HG03196 (cell line): ENCODE measurements at regions not wholly inside any gene's neighbourhood (a gene's known extent, or its start where the extent isn't known, plus 50 kb on each side); places are given as distances from the start of the nearest gene placed in this dataset.
"Not testable (repeated sequence)": the region's sequence is repeated elsewhere in the genome, so short reads cannot be mapped to it uniquely, and the experiment has no call there.

ENCODE experiments used
- ATAC-seq: cut with Tn5 transposase; IDR thresholded peaks from one replicate; pipeline ENCODE4 v1.9.1; 2021; ENCODE audit not compliant: unreplicated experiment

- no peak for ATAC-seq
Measured at GRCh38 chr1:81304187-81304586, 496.5 kb upstream of the ADGRL2 start.

GRCh38 chr1:81299892-81300291 lies 500.8 kb upstream of the ADGRL2 start:
- no peak for ATAC-seq

DNA sequence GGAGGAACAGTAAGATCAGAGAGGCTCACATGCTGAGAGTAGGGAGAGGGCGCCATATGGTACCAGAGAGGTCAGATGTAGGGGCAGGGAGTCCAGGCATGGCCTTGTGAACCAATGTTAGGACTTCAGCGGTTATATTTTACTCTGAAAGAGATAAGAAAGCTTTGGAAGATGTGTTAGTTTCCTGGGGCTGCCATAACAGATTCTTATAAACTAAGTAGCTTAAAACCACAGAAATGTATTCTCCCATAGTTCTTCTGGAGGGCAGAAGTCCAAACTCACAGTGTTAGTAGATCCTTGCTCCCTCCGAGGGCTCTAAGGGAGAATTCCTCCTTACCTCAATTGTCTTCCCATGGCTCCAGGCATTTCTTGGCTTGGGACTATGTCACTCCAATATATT lies 502.5 kb upstream of the ADGRL2 start:
- no peak for ATAC-seq

- ATAC-seq, result no peak
Measured at GRCh38 chr1:81296601-81297000, 504.1 kb upstream of the ADGRL2 start.

- no peak for ATAC-seq
Measured at GRCh38 chr1:81290326-81290725, 510.4 kb upstream of the ADGRL2 start.

DNA sequence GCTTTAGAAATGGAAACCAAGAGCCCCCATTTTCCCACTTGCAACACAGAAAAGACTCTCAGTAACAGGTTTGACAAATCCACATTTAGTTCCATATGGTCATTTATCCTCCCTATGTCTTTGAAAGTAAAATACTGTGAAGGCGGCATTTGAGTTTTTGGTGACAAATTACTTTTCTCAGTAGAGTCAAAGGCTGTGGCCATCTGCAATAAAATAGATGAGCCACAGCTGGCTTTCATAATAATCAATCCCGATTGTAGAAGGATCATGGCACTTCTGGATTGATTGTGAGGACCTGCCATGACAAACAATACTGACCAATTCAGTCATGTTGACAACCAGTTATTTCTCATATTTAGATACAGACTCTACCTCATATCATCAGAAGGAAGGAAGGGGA lies 512.0 kb upstream of the ADGRL2 start:
- no peak for ATAC-seq

GRCh38 chr1:81287411-81288080 lies 513.2 kb upstream of the ADGRL2 start:
- no peak for ATAC-seq

- ATAC-seq, result no peak
Measured at GRCh38 chr1:81270051-81270450, 530.7 kb upstream of the ADGRL2 start.

DNA sequence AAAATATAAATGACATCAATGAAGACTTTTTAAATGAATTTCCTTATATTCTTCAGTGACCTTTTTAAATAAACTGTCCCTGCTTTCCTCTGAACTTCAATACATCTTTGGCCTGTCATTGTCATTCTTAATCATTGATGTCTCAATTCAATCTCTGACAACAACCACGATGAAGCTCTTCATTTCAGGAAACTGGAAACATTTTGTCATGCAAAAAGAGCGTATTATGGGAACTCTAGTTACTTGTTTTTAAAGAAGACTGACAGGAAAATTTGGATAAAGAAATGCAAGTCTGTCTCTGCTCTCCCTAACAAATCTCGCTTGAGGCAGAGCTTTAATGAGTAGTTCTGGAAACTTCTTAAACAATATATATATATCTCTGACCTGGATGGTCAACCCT lies 535.8 kb upstream of the ADGRL2 start:
- no peak for ATAC-seq

DNA sequence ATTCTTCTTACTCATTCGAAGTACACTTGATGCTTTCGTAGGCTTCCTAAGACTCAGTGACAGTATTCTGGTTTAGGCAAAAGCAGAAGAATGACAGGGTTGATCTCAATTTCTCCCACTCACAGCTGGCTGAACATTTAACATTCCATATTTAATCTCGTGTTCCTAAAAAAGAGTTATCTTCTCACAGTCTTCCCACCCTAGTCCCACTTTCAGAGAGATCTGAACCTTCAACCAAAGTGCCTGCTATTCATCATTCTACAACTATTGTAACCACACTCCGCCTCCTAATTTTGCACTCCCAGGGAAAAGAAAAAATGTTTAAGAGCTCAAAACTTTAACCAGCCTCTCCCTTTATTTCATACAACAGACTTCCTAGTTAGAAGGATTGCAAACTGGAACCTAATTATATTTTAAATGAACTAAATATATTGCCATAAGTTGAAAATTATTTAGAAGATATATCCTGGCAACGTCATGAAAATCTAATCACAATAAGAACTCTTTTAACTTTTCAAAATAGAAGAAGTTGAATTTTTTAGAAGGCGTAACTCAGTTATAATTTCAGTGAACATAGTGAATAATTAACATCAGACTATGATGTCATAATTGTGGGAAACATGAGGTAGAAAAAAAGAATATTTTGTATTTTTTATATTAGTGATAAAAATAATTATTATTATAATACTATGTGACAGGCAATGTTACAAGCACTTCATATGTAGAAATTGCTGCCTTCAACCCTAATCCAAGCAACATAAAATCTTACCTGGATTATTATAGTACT lies 540.9 kb upstream of the ADGRL2 start:
- no peak for ATAC-seq

- ATAC-seq, result no peak
Measured at GRCh38 chr1:81254560-81254959, 546.2 kb upstream of the ADGRL2 start.

DNA sequence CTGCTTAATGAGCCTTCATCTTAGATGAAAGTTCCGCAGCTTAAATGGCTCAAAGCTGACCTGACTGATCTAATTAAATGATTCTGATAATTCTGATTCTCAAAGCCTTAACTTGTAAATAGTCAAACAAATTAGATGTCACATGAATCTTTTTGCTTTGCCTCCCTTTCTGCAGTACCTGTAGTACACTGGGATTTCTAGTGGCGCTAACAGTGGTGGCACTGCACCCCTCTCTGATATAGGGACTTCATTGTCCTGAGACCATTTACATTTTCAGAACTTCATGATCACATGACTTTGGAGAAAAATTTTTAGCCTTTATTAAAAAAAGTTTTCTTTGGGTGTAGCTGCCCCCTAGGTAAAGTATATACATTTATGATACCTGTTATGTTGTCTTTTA lies 546.7 kb upstream of the ADGRL2 start:
- no peak for ATAC-seq

- ATAC-seq, result no peak
Measured at GRCh38 chr1:81252471-81253151, 548.1 kb upstream of the ADGRL2 start.

DNA sequence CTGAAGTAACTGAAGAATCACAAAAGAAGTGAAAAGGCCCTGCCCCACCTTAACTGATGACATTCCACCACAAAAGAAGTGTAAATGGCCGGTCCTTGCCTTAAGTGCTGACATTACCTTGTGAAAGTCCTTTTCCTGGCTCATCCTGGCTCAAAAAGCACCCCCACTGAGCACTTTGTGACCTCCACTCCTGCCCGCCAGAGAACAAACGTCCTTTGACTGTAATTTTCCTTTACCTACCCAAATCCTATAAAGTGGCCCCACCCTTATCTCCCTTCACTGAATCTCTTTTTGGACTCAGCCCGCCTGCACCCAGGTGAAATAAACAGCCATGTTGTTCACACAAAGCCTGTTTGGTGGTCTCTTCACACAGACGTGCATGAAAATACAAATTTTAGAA lies 549.9 kb upstream of the ADGRL2 start:
- not testable (repeated sequence) for ATAC-seq

DNA sequence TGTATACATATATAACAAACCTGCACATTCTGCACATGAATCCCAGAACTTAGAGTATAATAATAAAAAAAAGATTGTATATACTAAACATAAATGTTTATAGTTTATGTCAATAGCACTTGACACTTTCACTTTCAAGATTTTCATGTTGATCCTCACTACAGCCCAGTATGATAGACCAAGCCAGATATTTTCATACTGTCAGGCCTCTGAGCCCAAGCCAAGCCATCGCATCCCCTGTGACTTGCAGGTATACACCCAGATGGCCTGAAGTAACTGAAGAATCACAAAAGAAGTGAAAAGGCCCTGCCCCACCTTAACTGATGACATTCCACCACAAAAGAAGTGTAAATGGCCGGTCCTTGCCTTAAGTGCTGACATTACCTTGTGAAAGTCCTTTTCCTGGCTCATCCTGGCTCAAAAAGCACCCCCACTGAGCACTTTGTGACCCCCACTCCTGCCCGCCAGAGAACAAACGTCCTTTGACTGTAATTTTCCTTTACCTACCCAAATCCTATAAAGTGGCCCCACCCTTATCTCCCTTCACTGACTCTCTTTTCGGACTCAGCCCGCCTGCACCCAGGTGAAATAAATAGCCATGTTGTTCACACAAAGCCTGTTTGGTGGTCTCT lies 555.5 kb upstream of the ADGRL2 start:
- ATAC-seq, result not testable (repeated sequence)

DNA sequence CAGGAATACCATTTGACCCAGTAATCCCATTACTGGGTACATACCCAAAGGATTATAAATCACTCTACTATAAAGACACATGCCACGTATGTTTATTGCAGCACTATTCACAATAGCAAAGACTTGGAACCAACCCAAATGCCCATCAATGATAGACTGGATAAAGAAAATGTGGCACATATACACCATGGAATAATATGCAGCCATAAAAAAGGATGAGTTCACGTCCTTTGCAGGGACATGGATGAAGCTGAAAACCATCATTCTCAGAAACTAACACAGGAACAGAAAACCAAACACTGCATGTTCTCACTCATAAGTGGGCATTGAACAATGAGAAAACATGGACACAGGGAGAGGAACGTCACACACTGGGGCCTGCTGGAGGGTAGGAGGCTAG lies 556.1 kb upstream of the ADGRL2 start:
- ATAC-seq, result not testable (repeated sequence)

DNA sequence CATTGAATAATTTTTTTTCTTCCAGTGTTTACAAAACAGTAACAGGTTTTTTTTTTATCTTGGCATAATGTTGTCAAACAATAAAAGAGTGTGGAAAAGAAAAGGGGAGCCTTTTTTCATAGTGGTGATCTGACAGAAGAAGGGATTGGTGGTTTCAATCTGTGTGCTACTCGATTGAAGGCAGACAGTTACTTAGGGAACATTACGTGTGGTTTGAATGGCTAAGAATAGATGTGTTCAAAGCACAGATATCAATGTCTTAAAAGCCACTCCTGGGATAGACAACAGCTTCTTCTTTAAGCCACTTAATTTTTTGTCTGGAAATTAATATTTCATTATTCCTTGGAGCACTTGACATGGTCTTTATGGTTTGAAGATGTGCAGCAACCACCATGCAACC lies 558.6 kb upstream of the ADGRL2 start:
- ATAC-seq, result no peak

GRCh38 chr1:81238129-81238528 lies 562.6 kb upstream of the ADGRL2 start:
- ATAC-seq, result no peak

DNA sequence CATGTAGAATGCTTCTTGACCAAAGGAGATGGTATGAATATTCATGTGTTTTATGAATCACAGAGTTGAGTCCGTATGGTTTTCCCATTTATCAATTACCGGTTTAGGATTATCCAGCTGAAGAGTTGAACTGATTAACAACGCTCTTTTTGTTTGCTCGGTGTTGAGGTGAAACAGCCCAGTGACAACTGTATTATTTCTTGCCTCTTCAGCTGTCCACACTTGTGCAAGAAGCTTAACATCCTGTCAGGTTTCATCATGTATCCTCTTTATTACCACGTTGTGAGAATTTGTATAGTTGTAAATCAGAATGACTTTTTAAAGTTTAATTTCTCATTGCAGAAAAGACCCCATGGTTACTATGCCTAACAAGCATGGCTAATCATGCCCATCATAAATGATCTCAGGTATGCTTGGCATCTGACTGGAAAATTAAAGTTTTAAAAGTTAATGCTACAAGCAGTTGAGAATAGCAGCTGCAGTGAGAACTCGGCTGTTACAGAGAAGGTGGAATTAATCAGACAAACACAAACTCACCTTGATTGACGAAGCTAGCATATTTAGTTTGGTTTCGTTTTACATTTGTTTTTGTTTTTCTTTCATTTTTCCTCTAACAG lies 563.2 kb upstream of the ADGRL2 start:
- no peak for ATAC-seq

DNA sequence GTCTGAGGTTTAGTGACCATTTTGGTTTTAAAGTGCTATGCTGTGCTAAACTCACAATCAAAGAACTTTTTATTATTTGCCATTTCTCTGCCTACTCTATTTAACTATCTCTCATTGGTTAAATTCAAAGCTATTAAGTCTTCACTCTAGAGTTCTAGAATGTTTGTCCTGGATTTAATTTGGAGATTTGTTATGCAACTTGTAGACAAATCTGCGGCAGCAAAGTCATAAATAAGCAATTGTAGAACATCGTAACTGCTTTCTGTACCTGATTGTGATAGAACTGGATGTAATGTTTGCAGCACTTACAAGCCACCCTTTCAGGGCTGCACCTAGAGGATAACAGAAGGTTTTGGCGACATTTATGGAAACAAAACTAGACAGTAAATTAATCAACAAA lies 566.5 kb upstream of the ADGRL2 start:
- ATAC-seq, result no peak

- no peak for ATAC-seq
Measured at GRCh38 chr1:81233591-81233990, 567.1 kb upstream of the ADGRL2 start.
